HG02623 (cell line): ENCODE measurements at regions not wholly inside any gene's neighbourhood (a gene's known extent, or its start where the extent isn't known, plus 50 kb on each side); places are given as distances from the start of the nearest gene placed in this dataset.

Experiments used
- ATAC-seq: cut with Tn5 transposase; IDR thresholded peaks from one replicate; pipeline ENCODE4 v1.9.1; 2021; ENCODE audit warnings: moderate library complexity; ENCODE audit not compliant: unreplicated experiment

GRCh38 chrY:12981074-12981473, 76.4 kb downstream of the DDX3Y start:
- no peak for ATAC-seq

GRCh38 chrY:12982249-12982829, 77.7 kb downstream of the DDX3Y start:
- ATAC-seq, result no peak

GRCh38 chrY:12984637-12985344, 80.1 kb downstream of the DDX3Y start:
- ATAC-seq, result no peak

- no peak for ATAC-seq
These were observed 112.8 kb downstream of the DDX3Y start for GRCh38 chrY:13017493-13017892.

GRCh38 chrY:13019486-13019885, 114.8 kb downstream of the DDX3Y start:
- ATAC-seq, result no peak

GRCh38 chrY:13020839-13021238, 116.2 kb downstream of the DDX3Y start:
- no peak for ATAC-seq

- ATAC-seq, result no peak
These were observed 118.9 kb downstream of the DDX3Y start for GRCh38 chrY:13023607-13024006.

GRCh38 chrY:13024447-13024846, 119.8 kb downstream of the DDX3Y start:
- no peak for ATAC-seq

- ATAC-seq, result no peak
These were observed 122.2 kb downstream of the DDX3Y start for GRCh38 chrY:13026906-13027305.

GRCh38 chrY:13040232-13040631, 135.6 kb downstream of the DDX3Y start:
- ATAC-seq, result no peak

- no peak for ATAC-seq
These were observed 148.8 kb downstream of the DDX3Y start for GRCh38 chrY:13053501-13053900.

GRCh38 chrY:13066372-13066771, 161.7 kb downstream of the DDX3Y start:
- ATAC-seq, result no peak

- ATAC-seq, result no peak
These were observed 164.0 kb downstream of the DDX3Y start for GRCh38 chrY:13068696-13069095.

- ATAC-seq, result no peak
These were observed 164.4 kb downstream of the DDX3Y start for GRCh38 chrY:13069111-13069510.

- ATAC-seq, result no peak
These were observed 178.1 kb downstream of the DDX3Y start for GRCh38 chrY:13082748-13083147.

GRCh38 chrY:13091575-13091974, 186.9 kb downstream of the DDX3Y start:
- ATAC-seq, result no peak

- no peak for ATAC-seq
These were observed 188.3 kb downstream of the DDX3Y start for GRCh38 chrY:13092986-13093385.

- ATAC-seq, result no peak
These were observed 188.8 kb downstream of the DDX3Y start for GRCh38 chrY:13093461-13093860.

GRCh38 chrY:13094411-13094810, 189.7 kb downstream of the DDX3Y start:
- ATAC-seq, result no peak

GRCh38 chrY:13094904-13095600, 190.4 kb downstream of the DDX3Y start:
- no peak for ATAC-seq

GRCh38 chrY:13126881-13127456, 222.3 kb downstream of the DDX3Y start:
- ATAC-seq, result peak; percentile 90

- peak; percentile 75 for ATAC-seq
These were observed 222.8 kb downstream of the DDX3Y start for GRCh38 chrY:13127476-13127875.
